ENCODE measurements at regions not wholly inside any gene's neighbourhood (a gene's known extent, or its start where the extent isn't known, plus 50 kb on each side); places are given as distances from the start of the nearest gene placed in this dataset.

- no peaks in the 10 kb centered on the region for H3K27me3 ChIP-seq
- no peak overlapping the region for H3K27ac ChIP-seq (replicated peaks in 1 of 4)
- no peak for DNase-seq (ENCODE audit: extremely low spot score)
- 50% methylated on average over 1 of the region's 1 CpG for WGBS
- TF ChIP-seq EP300 (IDR thresholded peaks at IDR 0.05) (no peak), CTCF (IDR thresholded peaks at IDR 0.05) (no peak), POLR2AphosphoS5 (IDR thresholded peaks at IDR 0.05) (no peak), POLR2A (IDR thresholded peaks at IDR 0.05; ENCODE audit: low read depth) (no peak)
- H3K4me1 ChIP-seq, result no peaks in the 10 kb centered on the region
- no peak overlapping the region for H3K4me3 ChIP-seq
- no peaks in the 10 kb centered on the region for H3K36me3 ChIP-seq
- intact Hi-C loops (cut with DNase I), result no loop called here
- H3K9me3 ChIP-seq, result no peaks in the 10 kb centered on the region
These were observed 361.3 kb downstream of the PMP22 start for GRCh38 chr17:14903854-14904253.

GRCh38 chr17:14902803-14903202 lies 362.3 kb downstream of the PMP22 start:
- Histone ChIP-seq H3K9me3 (no peaks in the 10 kb centered on the region), H3K27ac (replicated peaks in 1 of 4) (no peak overlapping the region), H3K36me3 (no peaks in the 10 kb centered on the region), H3K4me3 (no peak overlapping the region), H3K4me1 (no peaks in the 10 kb centered on the region), H3K27me3 (no peaks in the 10 kb centered on the region)
- no peak for TF ChIP-seq CTCF (IDR thresholded peaks at IDR 0.05)
- no peak for TF ChIP-seq EP300 (IDR thresholded peaks at IDR 0.05)
- no peak for TF ChIP-seq POLR2AphosphoS5 (IDR thresholded peaks at IDR 0.05)
- no peak for TF ChIP-seq POLR2A (IDR thresholded peaks at IDR 0.05; ENCODE audit: low read depth)
- intact Hi-C loops (cut with DNase I), result no loop called here
- DNase-seq (ENCODE audit: extremely low spot score), result no peak

GRCh38 chr17:14902297-14902696 lies 362.8 kb downstream of the PMP22 start:
- Histone ChIP-seq H3K9me3 (no peaks in the 10 kb centered on the region), H3K27ac (replicated peaks in 1 of 4) (no peak overlapping the region), H3K36me3 (no peaks in the 10 kb centered on the region), H3K27me3 (no peaks in the 10 kb centered on the region), H3K4me3 (no peak overlapping the region), H3K4me1 (no peaks in the 10 kb centered on the region)
- 81% methylated on average over 3 of the region's 3 CpGs for WGBS
- TF ChIP-seq POLR2A (IDR thresholded peaks at IDR 0.05; ENCODE audit: low read depth) (no peak), POLR2AphosphoS5 (IDR thresholded peaks at IDR 0.05) (no peak), CTCF (IDR thresholded peaks at IDR 0.05) (no peak), EP300 (IDR thresholded peaks at IDR 0.05) (no peak)
- DNase-seq (ENCODE audit: extremely low spot score), result no peak
- intact Hi-C loops (cut with DNase I), result no loop called here

GRCh38 chr17:14901376-14901775 lies 363.8 kb downstream of the PMP22 start:
- no peaks in the 10 kb centered on the region for H3K27me3 ChIP-seq
- intact Hi-C loops (cut with DNase I), result no loop called here
- TF ChIP-seq EP300 (IDR thresholded peaks at IDR 0.05) (no peak), POLR2AphosphoS5 (IDR thresholded peaks at IDR 0.05) (no peak), CTCF (IDR thresholded peaks at IDR 0.05) (no peak), POLR2A (IDR thresholded peaks at IDR 0.05; ENCODE audit: low read depth) (no peak)
- no peaks in the 10 kb centered on the region for H3K4me1 ChIP-seq
- DNase-seq (ENCODE audit: extremely low spot score), result no peak
- no peaks in the 10 kb centered on the region for H3K9me3 ChIP-seq
- no peak overlapping the region for H3K4me3 ChIP-seq
- no peaks in the 10 kb centered on the region for H3K36me3 ChIP-seq
- 67% methylated on average over 2 of the region's 2 CpGs for WGBS
- no peak overlapping the region for H3K27ac ChIP-seq (replicated peaks in 1 of 4)

GRCh38 chr17:14886200-14886739 lies 378.9 kb downstream of the PMP22 start:
- Histone ChIP-seq H3K27ac (replicated peaks in 1 of 4) (no peak overlapping the region), H3K36me3 (no peaks in the 10 kb centered on the region), H3K4me1 (no peaks in the 10 kb centered on the region), H3K27me3 (peaks cover 0 to 8% (median 0%) of the 10 kb centered on the region in 4 donors), H3K4me3 (no peak overlapping the region), H3K9me3 (peaks cover 0 to 43% (median 20%) of the 10 kb centered on the region in 4 donors)
- DNase-seq (ENCODE audit: extremely low spot score), result no peak
- intact Hi-C loops (cut with DNase I), result no loop called here
- WGBS, result 96% methylated on average over 2 of the region's 2 CpGs
- TF ChIP-seq EP300 (IDR thresholded peaks at IDR 0.05) (no peak), POLR2AphosphoS5 (IDR thresholded peaks at IDR 0.05) (no peak), POLR2A (IDR thresholded peaks at IDR 0.05; ENCODE audit: low read depth) (no peak), CTCF (IDR thresholded peaks at IDR 0.05) (no peak)

Data from esophagus muscularis mucosa (tissue), 4 donors.